Esophagus squamous epithelium (tissue), 5 donors: ENCODE measurements at regions not wholly inside any gene's neighbourhood (a gene's known extent, or its start where the extent isn't known, plus 50 kb on each side); places are given as distances from the start of the nearest gene placed in this dataset.

ENCODE experiments used
- DNase-seq: peaks from one replicate; lab custom pipeline; 2025; lab: John Stamatoyannopoulos, UW
- H3K27ac ChIP-seq, 4 donors: fragments of 200-600 bp; sonication (generic); one replicate each; pipeline ENCODE4 v1.5.1; 2016 to 2019; ENCODE audit warnings: mild to moderate bottlenecking in 1 of 4
- H3K27me3 ChIP-seq, 4 donors: fragments of 200-600 bp; sonication (generic); 1 replicate in 3 of 4; 2 replicates in 1 of 4; pipeline versions ENCODE4 v1.5.1 to v1.6.0; 2017 to 2021; ENCODE audit warnings: antibody characterized with exemption in 1 of 4
- H3K36me3 ChIP-seq, 3 donors: fragments of 200-600 bp; sonication (generic); one replicate each; pipeline ENCODE4 v1.5.1; 2016 to 2019
- H3K4me1 ChIP-seq, 3 donors: fragments of 200-600 bp; sonication (generic); one replicate each; pipeline ENCODE4 v1.5.1; 2017 to 2019
- H3K4me3 ChIP-seq, 4 donors: fragments of 200-600 bp; sonication (generic); 1 replicate in 3 of 4; 2 replicates in 1 of 4; pipeline ENCODE4 v1.5.1; 2016 to 2019; ENCODE audit warnings: mild to moderate bottlenecking in 2 of 4, moderate library complexity in 1 of 4
- H3K9me3 ChIP-seq, 3 donors: fragments of 200-600 bp; sonication (generic); one replicate each; pipeline ENCODE4 v1.5.1; 2016 to 2019
- CTCF ChIP-seq, 6 experiments: fragments of 450-650 bp in 4 of 6; fragments of 200-600 bp in 2 of 6; sonication (generic) in 2 of 6; IDR thresholded peaks; one replicate each; pipeline ENCODE4 v1.5.1; 2016 to 2019; ENCODE audit warnings: antibody characterized with exemption in 6 of 6, mild to moderate bottlenecking in 4 of 6, moderate library complexity in 4 of 6
- POLR2A ChIP-seq, 4 donors: fragments of 450-650 bp; IDR thresholded peaks; one replicate each; pipeline ENCODE4 v1.6.1; 2017; ENCODE audit warnings: antibody characterized with exemption in 4 of 4, mild to moderate bottlenecking in 4 of 4, moderate library complexity in 3 of 4
- WGBS, 2 donors: methylation state at CpG; one replicate each; pipeline ENCODE4 v1.1.5; 2018; 5-methylcytosine and 5-hydroxymethylcytosine counted together
- intact Hi-C: fragments of 100-400 bp; cut with DNase I; formaldehyde crosslinking; loops from one replicate; pipeline ENCODE4 v1.15.0; 2022
- donor health status: DM: yes; HTN: yes; CAD: no.

- no peak overlapping the region for H3K27ac ChIP-seq
- intact Hi-C loops, result no loop called here
- H3K9me3 ChIP-seq, result no peaks in the 10 kb centered on the region
- no peak for TF ChIP-seq POLR2A (IDR thresholded peaks at IDR 0.05)
- no peak for TF ChIP-seq CTCF (IDR thresholded peaks at IDR 0.05)
- 81 to 100% methylated on average over 1 to 4 of the region's 4 CpGs for WGBS, 2 donors
- H3K4me3 ChIP-seq, result no peak overlapping the region
- no peaks in the 10 kb centered on the region for H3K36me3 ChIP-seq
- H3K27me3 ChIP-seq, result peaks cover 0 to 41% (median 0%) of the 10 kb centered on the region in 4 donors
- H3K4me1 ChIP-seq, result no peaks in the 10 kb centered on the region
- DNase-seq, result no peak
These were observed 140.5 kb downstream of the TLE3 start for GRCh38 chr15:69957175-69957574.

DNA sequence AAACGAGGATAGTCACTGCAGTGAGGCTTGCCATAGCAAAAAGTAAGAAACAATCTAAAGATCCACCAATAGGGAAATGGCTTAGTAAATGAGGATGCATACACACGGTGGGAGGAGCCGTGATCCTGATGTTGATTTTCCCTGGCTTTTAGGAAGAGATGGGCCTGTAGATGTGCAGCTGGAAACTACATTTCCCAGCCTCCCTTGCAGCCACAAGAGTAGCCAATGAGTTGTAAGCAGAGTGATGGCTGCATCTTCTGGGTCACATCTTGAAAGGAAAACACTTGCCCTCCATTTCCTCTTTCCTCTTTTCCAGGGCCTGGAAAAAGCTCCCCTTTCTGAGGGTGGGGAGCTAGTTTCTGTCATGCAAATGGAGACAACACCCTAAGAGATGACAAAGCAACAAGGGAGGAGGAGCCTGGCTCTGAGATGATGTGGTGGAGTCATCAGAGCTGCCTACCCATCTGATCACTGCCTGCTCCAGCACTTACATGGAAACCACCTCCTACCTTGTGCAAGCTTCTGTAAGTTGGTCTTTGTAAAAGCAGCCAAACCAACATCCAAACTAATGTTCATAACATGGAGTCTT is 139.1 kb downstream of the TLE3 start:
- 53 to 57% methylated on average over 3 of the region's 3 CpGs for WGBS, 2 donors
- no peaks in the 10 kb centered on the region for H3K36me3 ChIP-seq
- H3K4me1 ChIP-seq, result no peaks in the 10 kb centered on the region
- intact Hi-C loops, result no loop called here
- no peak overlapping the region for H3K27ac ChIP-seq
- H3K27me3 ChIP-seq, result peaks cover 0 to 48% (median 0%) of the 10 kb centered on the region in 4 donors
- TF ChIP-seq CTCF (IDR thresholded peaks at IDR 0.05) (no peak), POLR2A (IDR thresholded peaks at IDR 0.05) (no peak)
- no peak overlapping the region for H3K4me3 ChIP-seq
- H3K9me3 ChIP-seq, result no peaks in the 10 kb centered on the region
- no peak for DNase-seq

- no peak for DNase-seq
- intact Hi-C loops, result no loop called here
- TF ChIP-seq CTCF (IDR thresholded peaks at IDR 0.05) (no peak), POLR2A (IDR thresholded peaks at IDR 0.05) (no peak)
- no peaks in the 10 kb centered on the region for H3K4me1 ChIP-seq
- 80 to 86% methylated on average over 1 of the region's 1 CpG for WGBS, 2 donors
- H3K27ac ChIP-seq, result no peak overlapping the region
- peaks cover 0 to 28% (median 0%) of the 10 kb centered on the region in 4 donors for H3K27me3 ChIP-seq
- no peaks in the 10 kb centered on the region for H3K36me3 ChIP-seq
- H3K4me3 ChIP-seq, result no peak overlapping the region
- H3K9me3 ChIP-seq, result no peaks in the 10 kb centered on the region
These were observed 135.2 kb downstream of the TLE3 start for GRCh38 chr15:69962561-69962960.

DNA sequence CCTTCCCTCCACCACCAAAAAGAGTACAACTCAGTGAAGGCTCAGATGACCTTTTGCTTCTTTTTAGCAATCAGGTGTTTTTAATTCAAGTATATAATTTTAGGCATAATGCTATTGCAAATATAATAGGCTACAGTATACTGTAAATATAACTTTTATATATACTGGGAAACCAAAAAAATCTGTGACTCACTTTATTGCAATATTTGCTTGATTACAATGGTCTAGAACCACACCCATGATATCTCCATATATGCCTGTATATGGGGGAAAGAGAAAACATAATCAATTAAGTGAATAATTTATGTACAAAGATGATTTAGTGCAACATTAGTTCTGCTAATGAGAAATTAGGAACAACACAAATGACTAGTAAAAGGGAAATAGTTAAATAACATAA is 134.3 kb downstream of the TLE3 start:
- H3K36me3 ChIP-seq, result no peaks in the 10 kb centered on the region
- no peaks in the 10 kb centered on the region for H3K4me1 ChIP-seq
- peaks cover 0 to 36% (median 0%) of the 10 kb centered on the region in 4 donors for H3K27me3 ChIP-seq
- H3K27ac ChIP-seq, result no peak overlapping the region
- TF ChIP-seq CTCF (IDR thresholded peaks at IDR 0.05) (no peak), POLR2A (IDR thresholded peaks at IDR 0.05) (no peak)
- DNase-seq, result no peak
- intact Hi-C loops, result no loop called here
- no peak overlapping the region for H3K4me3 ChIP-seq
- H3K9me3 ChIP-seq, result no peaks in the 10 kb centered on the region

DNA sequence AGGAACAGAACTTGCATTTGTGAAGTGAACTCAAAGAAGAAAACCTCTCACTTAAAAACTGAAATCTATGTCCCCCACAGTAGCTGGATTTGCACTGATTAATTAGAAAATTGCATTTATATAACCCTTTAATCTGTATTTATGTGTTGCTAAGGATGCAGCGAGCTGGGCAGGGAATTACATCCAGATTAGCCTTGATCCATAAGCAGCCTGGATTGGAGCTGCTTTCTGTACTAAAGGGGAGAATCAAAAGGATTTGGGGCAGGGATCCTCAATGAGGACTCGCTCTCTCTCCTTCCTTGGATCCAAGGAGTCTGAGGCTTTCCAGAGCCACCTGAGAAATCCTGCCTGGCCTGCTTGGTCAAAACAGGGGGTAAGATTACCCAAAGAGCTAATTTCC is 125.9 kb downstream of the TLE3 start:
- H3K36me3 ChIP-seq, result no peaks in the 10 kb centered on the region
- TF ChIP-seq POLR2A (IDR thresholded peaks at IDR 0.05) (no peak), CTCF (IDR thresholded peaks at IDR 0.05) (no peak)
- H3K9me3 ChIP-seq, result no peaks in the 10 kb centered on the region
- WGBS, 2 donors, result 55 to 67% methylated on average over 1 to 2 of the region's 2 CpGs
- DNase-seq, result no peak
- no peak overlapping the region for H3K27ac ChIP-seq
- intact Hi-C loops, result no loop called here
- no peaks in the 10 kb centered on the region for H3K4me1 ChIP-seq
- peaks cover 0 to 73% (median 0%) of the 10 kb centered on the region in 4 donors for H3K27me3 ChIP-seq
- H3K4me3 ChIP-seq, result no peak overlapping the region
